Tibial artery (tissue), 4 donors: ENCODE measurements at regions not wholly inside any gene's neighbourhood (a gene's known extent, or its start where the extent isn't known, plus 50 kb on each side); places are given as distances from the start of the nearest gene placed in this dataset.
"Not testable (repeated sequence)": the region's sequence is repeated elsewhere in the genome, so short reads cannot be mapped to it uniquely, and the experiment has no call there.

Experiments used
- DNase-seq, 2 donors: peaks; one replicate each; pipeline ENCODE4 v3.0.0-alpha.2; 2019
- H3K27ac ChIP-seq, 2 donors: fragments of 200-600 bp; sonication (generic) in 1 of 2; 1 replicate in 1 of 2; 2 replicates in 1 of 2; pipeline ENCODE4 v1.5.1; 2018 to 2019; ENCODE audit warnings: mild to moderate bottlenecking in 1 of 2
- H3K27me3 ChIP-seq, 2 donors: fragments of 200-600 bp; sonication (generic) in 1 of 2; one replicate each; pipeline versions ENCODE4 v1.5.1 to v1.6.0; 2016 to 2019
- H3K36me3 ChIP-seq, 3 donors: fragments of 200-600 bp; sonication (generic) in 2 of 3; one replicate each; pipeline ENCODE4 v1.5.1; 2016 to 2019; ENCODE audit warnings: mild to moderate bottlenecking in 2 of 3
- H3K4me1 ChIP-seq, 4 donors: fragments of 200-600 bp; sonication (generic) in 2 of 4; 1 replicate in 3 of 4; 2 replicates in 1 of 4; pipeline ENCODE4 v1.5.1; 2016 to 2019
- H3K4me3 ChIP-seq, 2 donors: fragments of 200-600 bp; sonication (generic) in 1 of 2; 1 replicate in 1 of 2; 2 replicates in 1 of 2; pipeline ENCODE4 v1.5.1; 2018 to 2019; ENCODE audit warnings: mild to moderate bottlenecking in 2 of 2
- H3K9me3 ChIP-seq, 3 donors: fragments of 200-600 bp; sonication (generic) in 1 of 3; one replicate each; pipeline ENCODE4 v1.5.1; 2016 to 2019
- CTCF ChIP-seq, 2 experiments: fragments of 200-600 bp in 1 of 2; fragments of 450-650 bp in 1 of 2; IDR thresholded peaks; one replicate each; pipeline ENCODE4 v1.5.1; 2017 to 2019; ENCODE audit warnings: antibody characterized with exemption in 2 of 2, mild to moderate bottlenecking in 1 of 2, moderate library complexity in 1 of 2
- intact Hi-C: fragments of 100-400 bp; cut with DNase I; formaldehyde crosslinking; loops from one replicate; pipeline ENCODE4 v1.15.0; 2023; ENCODE audit warnings: low total_unique reads

GRCh38 chr14:35212471-35213142, 79.6 kb upstream of the PSMA6 start:
- intact Hi-C loops, result loop anchor here (5.0 kb wide), 1 partner anchor 195 kb away; no protein-coding TSS in a partner anchor
- peaks cover 0 to 11% (median 1%) of the 10 kb centered on the region in 4 donors for H3K4me1 ChIP-seq
- H3K27ac ChIP-seq, result no peak overlapping the region
- no peak for DNase-seq
- no peaks in the 10 kb centered on the region for H3K27me3 ChIP-seq
- no peaks in the 10 kb centered on the region for H3K36me3 ChIP-seq
- no peak for TF ChIP-seq CTCF (IDR thresholded peaks at IDR 0.05)
- H3K9me3 ChIP-seq, result no peaks in the 10 kb centered on the region
- no peak overlapping the region for H3K4me3 ChIP-seq

GRCh38 chr14:35213143-35213788, 78.9 kb upstream of the PSMA6 start:
- Histone ChIP-seq H3K27ac (no peak overlapping the region), H3K4me3 (no peak overlapping the region), H3K4me1 (peaks cover 0 to 11% (median 1%) of the 10 kb centered on the region in 4 donors), H3K27me3 (no peaks in the 10 kb centered on the region), H3K9me3 (no peaks in the 10 kb centered on the region), H3K36me3 (no peaks in the 10 kb centered on the region)
- TF ChIP-seq CTCF (IDR thresholded peaks at IDR 0.05), result no peak
- no peak for DNase-seq
- intact Hi-C loops, result loop anchor here (5.0 kb wide), 1 partner anchor 194 kb away; no protein-coding TSS in a partner anchor

GRCh38 chr14:35213869-35214387, 78.3 kb upstream of the PSMA6 start:
- Histone ChIP-seq H3K4me1 (peaks cover 0 to 11% (median 1%) of the 10 kb centered on the region in 4 donors), H3K9me3 (no peaks in the 10 kb centered on the region), H3K36me3 (no peaks in the 10 kb centered on the region), H3K4me3 (no peak overlapping the region), H3K27ac (peak overlapping the region; percentile 5), H3K27me3 (no peaks in the 10 kb centered on the region)
- DNase-seq, result no peak
- intact Hi-C loops, result loop anchor here (5.0 kb wide), 1 partner anchor 193 kb away; no protein-coding TSS in a partner anchor
- TF ChIP-seq CTCF (IDR thresholded peaks at IDR 0.05), result no peak

- Histone ChIP-seq H3K4me1 (peaks cover 0 to 11% (median 1%) of the 10 kb centered on the region in 4 donors), H3K27ac (peak overlapping the region; percentile 5)
- H3K4me3 ChIP-seq, H3K36me3 ChIP-seq, DNase-seq, H3K27me3 ChIP-seq, H3K9me3 ChIP-seq: not testable (repeated sequence)
- intact Hi-C loops, result loop anchor here (5.0 kb wide), 1 partner anchor 193 kb away; no protein-coding TSS in a partner anchor
Observed at GRCh38 chr14:35214402-35214801, 77.8 kb upstream of the PSMA6 start.

GRCh38 chr14:35215110-35215813, 76.9 kb upstream of the PSMA6 start:
- Histone ChIP-seq H3K9me3 (no peaks in the 10 kb centered on the region), H3K4me3 (no peak overlapping the region), H3K4me1 (peaks cover 0 to 11% (median 1%) of the 10 kb centered on the region in 4 donors), H3K27ac (peak overlapping the region in 1 of 2 donors; percentile 5), H3K27me3 (no peaks in the 10 kb centered on the region), H3K36me3 (no peaks in the 10 kb centered on the region)
- no peak for DNase-seq
- peak; percentile 47 to 52 for TF ChIP-seq CTCF (IDR thresholded peaks at IDR 0.05)
- intact Hi-C loops, result no loop called here

GRCh38 chr14:35218176-35218575, 74.0 kb upstream of the PSMA6 start:
- H3K27ac ChIP-seq, H3K9me3 ChIP-seq, H3K4me3 ChIP-seq, intact Hi-C loops, H3K36me3 ChIP-seq, DNase-seq, H3K27me3 ChIP-seq: not testable (repeated sequence)
- peaks cover 0 to 27% (median 4%) of the 10 kb centered on the region in 4 donors for H3K4me1 ChIP-seq
